IPS-18a (cell line): ENCODE measurements at regions not wholly inside any gene's neighbourhood (a gene's known extent, or its start where the extent isn't known, plus 50 kb on each side); places are given as distances from the start of the nearest gene placed in this dataset.
"Not testable (repeated sequence)": the region's sequence is repeated elsewhere in the genome, so short reads cannot be mapped to it uniquely, and the experiment has no call there.

ENCODE experiments used
- H3K27ac ChIP-seq: one replicate; pipeline ENCODE4 v1.5.1; 2013; ENCODE audit warnings: low read length
- H3K27me3 ChIP-seq: one replicate; pipeline ENCODE4 v1.6.1; 2013; ENCODE audit warnings: mild to moderate bottlenecking, low read length; ENCODE audit not compliant: control insufficient read depth, insufficient read depth
- H3K36me3 ChIP-seq: one replicate; pipeline ENCODE4 v1.6.1; 2013; ENCODE audit warnings: low read depth, low read length; ENCODE audit not compliant: control insufficient read depth
- H3K4me1 ChIP-seq: one replicate; pipeline ENCODE4 v1.6.1; 2013; ENCODE audit warnings: low read depth, low read length; ENCODE audit not compliant: control insufficient read depth
- H3K4me3 ChIP-seq: one replicate; pipeline ENCODE4 v1.5.1; 2013; ENCODE audit warnings: low read length
- H3K9ac ChIP-seq: one replicate; pipeline ENCODE4 v1.6.1; 2013; ENCODE audit warnings: mild to moderate bottlenecking, low read length, moderate library complexity
- H3K9me3 ChIP-seq: one replicate; pipeline ENCODE4 v1.6.1; 2013; ENCODE audit warnings: low read depth, low read length; ENCODE audit not compliant: control insufficient read depth

- H3K27ac ChIP-seq, result no peak overlapping the region
- H3K4me3 ChIP-seq, result no peak overlapping the region
- H3K9ac ChIP-seq, result no peak overlapping the region
- no peaks in the 10 kb centered on the region for H3K9me3 ChIP-seq
- no peaks in the 10 kb centered on the region for H3K27me3 ChIP-seq
- no peaks in the 10 kb centered on the region for H3K4me1 ChIP-seq
- H3K36me3 ChIP-seq, result no peaks in the 10 kb centered on the region
Measured at GRCh38 chr2:176566961-176567360, 297.7 kb downstream of the MTX2 start.

GRCh38 chr2:176567361-176567760 lies 298.1 kb downstream of the MTX2 start:
- Histone ChIP-seq H3K9me3 (no peaks in the 10 kb centered on the region), H3K9ac (no peak overlapping the region), H3K27me3 (no peaks in the 10 kb centered on the region), H3K4me3 (no peak overlapping the region), H3K4me1 (no peaks in the 10 kb centered on the region), H3K27ac (no peak overlapping the region), H3K36me3 (no peaks in the 10 kb centered on the region)

GRCh38 chr2:176569574-176569973 lies 300.3 kb downstream of the MTX2 start:
- Histone ChIP-seq H3K36me3 (no peaks in the 10 kb centered on the region), H3K4me3 (no peak overlapping the region), H3K27ac (no peak overlapping the region), H3K9ac (no peak overlapping the region), H3K9me3 (no peaks in the 10 kb centered on the region), H3K4me1 (no peaks in the 10 kb centered on the region), H3K27me3 (no peaks in the 10 kb centered on the region)

- Histone ChIP-seq H3K4me3 (no peak overlapping the region), H3K9ac (no peak overlapping the region), H3K27ac (no peak overlapping the region), H3K9me3 (no peaks in the 10 kb centered on the region), H3K27me3 (no peaks in the 10 kb centered on the region), H3K4me1 (no peaks in the 10 kb centered on the region), H3K36me3 (no peaks in the 10 kb centered on the region)
Measured at GRCh38 chr2:176573612-176574483, 304.6 kb downstream of the MTX2 start.

GRCh38 chr2:176574484-176575236 lies 305.4 kb downstream of the MTX2 start:
- no peaks in the 10 kb centered on the region for H3K9me3 ChIP-seq
- no peaks in the 10 kb centered on the region for H3K27me3 ChIP-seq
- no peak overlapping the region for H3K27ac ChIP-seq
- H3K9ac ChIP-seq, result no peak overlapping the region
- H3K4me3 ChIP-seq, result no peak overlapping the region
- no peaks in the 10 kb centered on the region for H3K36me3 ChIP-seq
- H3K4me1 ChIP-seq, result no peaks in the 10 kb centered on the region

- Histone ChIP-seq H3K9me3 (no peaks in the 10 kb centered on the region), H3K27me3 (no peaks in the 10 kb centered on the region), H3K36me3 (no peaks in the 10 kb centered on the region), H3K9ac (no peak overlapping the region), H3K4me3 (no peak overlapping the region), H3K4me1 (no peaks in the 10 kb centered on the region), H3K27ac (no peak overlapping the region)
Measured at GRCh38 chr2:176575237-176575744, 306.0 kb downstream of the MTX2 start.

GRCh38 chr2:176577054-176577453 lies 307.8 kb downstream of the MTX2 start:
- Histone ChIP-seq H3K36me3 (no peaks in the 10 kb centered on the region), H3K4me1 (no peaks in the 10 kb centered on the region), H3K27me3 (no peaks in the 10 kb centered on the region), H3K9me3 (no peaks in the 10 kb centered on the region), H3K9ac (no peak overlapping the region), H3K4me3 (no peak overlapping the region), H3K27ac (no peak overlapping the region)

- not testable (repeated sequence) for H3K4me1 ChIP-seq, H3K9ac ChIP-seq, H3K9me3 ChIP-seq, H3K4me3 ChIP-seq, H3K36me3 ChIP-seq, H3K27me3 ChIP-seq, H3K27ac ChIP-seq
Measured at GRCh38 chr2:176578292-176578691, 309.1 kb downstream of the MTX2 start.

- Histone ChIP-seq H3K36me3 (no peaks in the 10 kb centered on the region), H3K9me3 (no peaks in the 10 kb centered on the region), H3K9ac (no peak overlapping the region), H3K27me3 (no peaks in the 10 kb centered on the region), H3K4me1 (no peaks in the 10 kb centered on the region), H3K4me3 (no peak overlapping the region), H3K27ac (no peak overlapping the region)
Measured at GRCh38 chr2:176579608-176580007, 310.4 kb downstream of the MTX2 start.

GRCh38 chr2:176581557-176582165 lies 312.4 kb downstream of the MTX2 start:
- no peaks in the 10 kb centered on the region for H3K4me1 ChIP-seq
- H3K36me3 ChIP-seq, result no peaks in the 10 kb centered on the region
- no peak overlapping the region for H3K27ac ChIP-seq
- H3K9ac ChIP-seq, result no peak overlapping the region
- no peaks in the 10 kb centered on the region for H3K27me3 ChIP-seq
- no peaks in the 10 kb centered on the region for H3K9me3 ChIP-seq
- no peak overlapping the region for H3K4me3 ChIP-seq

- no peak overlapping the region for H3K27ac ChIP-seq
- no peaks in the 10 kb centered on the region for H3K27me3 ChIP-seq
- H3K36me3 ChIP-seq, result no peaks in the 10 kb centered on the region
- H3K4me1 ChIP-seq, result no peaks in the 10 kb centered on the region
- no peak overlapping the region for H3K4me3 ChIP-seq
- no peak overlapping the region for H3K9ac ChIP-seq
- H3K9me3 ChIP-seq, result no peaks in the 10 kb centered on the region
Measured at GRCh38 chr2:176582176-176582575, 312.9 kb downstream of the MTX2 start.
